Peyer's patch (tissue), 4 donors: ENCODE measurements at regions not wholly inside any gene's neighbourhood (a gene's known extent, or its start where the extent isn't known, plus 50 kb on each side); places are given as distances from the start of the nearest gene placed in this dataset.
"Not testable (repeated sequence)": the region's sequence is repeated elsewhere in the genome, so short reads cannot be mapped to it uniquely, and the experiment has no call there.

Experiments used
- CTCF ChIP-seq, 6 experiments: fragments of 450-650 bp in 4 of 6; fragments of 200-600 bp in 2 of 6; sonication (generic) in 1 of 6; IDR thresholded peaks; one replicate each; pipeline ENCODE4 v1.5.1; 2017 to 2019; ENCODE audit warnings: antibody characterized with exemption in 6 of 6, mild to moderate bottlenecking in 3 of 6, moderate library complexity in 1 of 6
- POLR2A ChIP-seq, 2 donors: fragments of 450-650 bp; IDR thresholded peaks; one replicate each; pipeline ENCODE4 v1.5.1; 2017; ENCODE audit warnings: antibody characterized with exemption in 2 of 2, mild to moderate bottlenecking in 2 of 2, moderate library complexity in 2 of 2

- TF ChIP-seq POLR2A, CTCF (IDR thresholded peaks at IDR 0.05): not testable (repeated sequence)
Measured at GRCh38 chr10:106343539-106343938, 821.0 kb downstream of the SORCS1 start.
